H9 (cell line): ENCODE measurements at regions not wholly inside any gene's neighbourhood (a gene's known extent, or its start where the extent isn't known, plus 50 kb on each side); places are given as distances from the start of the nearest gene placed in this dataset.

ENCODE experiments used
- DNase-seq: peaks from one replicate; pipeline ENCODE4 v3.0.0-alpha.2; 2017
- H2AFZ ChIP-seq: one replicate; pipeline ENCODE4 v1.6.1; 2013; ENCODE audit warnings: mild to moderate bottlenecking, low read length, control low read depth, moderate library complexity
- H2AK5ac ChIP-seq: 2 replicates; pipeline ENCODE4 v1.6.1; 2013; ENCODE audit warnings: low read length, control low read depth, mixed read lengths; ENCODE audit not compliant: insufficient read length
- H2BK120ac ChIP-seq: one replicate; pipeline ENCODE4 v1.6.1; 2013; ENCODE audit warnings: low read depth, mild to moderate bottlenecking, low read length, control low read depth, inconsistent platforms; ENCODE audit not compliant: poor library complexity, severe bottlenecking
- H2BK12ac ChIP-seq: 2 replicates; pipeline ENCODE4 v1.6.1; 2013; ENCODE audit warnings: low read length, control low read depth, mixed read lengths, low read depth; ENCODE audit not compliant: insufficient read length
- H2BK15ac ChIP-seq: 2 replicates; pipeline ENCODE4 v1.6.1; 2013; ENCODE audit warnings: low read depth, low read length, control low read depth
- H2BK20ac ChIP-seq: one replicate; pipeline ENCODE4 v1.6.1; 2013; ENCODE audit warnings: low read depth, mild to moderate bottlenecking, low read length, control low read depth, inconsistent platforms; ENCODE audit not compliant: poor library complexity, severe bottlenecking
- H2BK5ac ChIP-seq: 2 replicates; pipeline ENCODE4 v1.6.1; 2013; ENCODE audit warnings: low read length, control low read depth, mixed read lengths; ENCODE audit not compliant: insufficient read length
- H3K14ac ChIP-seq: 2 replicates; pipeline ENCODE4 v1.6.1; 2013; ENCODE audit warnings: low read length, control low read depth; ENCODE audit not compliant: insufficient read depth
- H3K18ac ChIP-seq: 2 replicates; pipeline ENCODE4 v1.6.1; 2013; ENCODE audit warnings: low read depth, mild to moderate bottlenecking, mixed read lengths, low read length, control low read depth; ENCODE audit not compliant: insufficient read length
- H3K23ac ChIP-seq: 2 replicates; pipeline ENCODE4 v1.6.1; 2013; ENCODE audit warnings: low read length, control low read depth, mixed read lengths, low read depth; ENCODE audit not compliant: insufficient read length
- H3K23me2 ChIP-seq: 2 replicates; pipeline ENCODE4 v1.6.1; 2013; ENCODE audit warnings: low read depth, mild to moderate bottlenecking, mixed read lengths, low read length, control low read depth; ENCODE audit not compliant: insufficient read length, poor library complexity, severe bottlenecking
- H3K27ac ChIP-seq: 2 replicates; pipeline ENCODE4 v1.5.1; 2013; ENCODE audit warnings: low read length, control low read depth, mixed read lengths, low read depth; ENCODE audit not compliant: insufficient read length
- H3K27me3 ChIP-seq: 2 replicates; pipeline ENCODE4 v1.6.1; 2013; ENCODE audit warnings: low read length, control low read depth, inconsistent platforms; ENCODE audit not compliant: insufficient read depth
- H3K4ac ChIP-seq: 2 replicates; pipeline ENCODE4 v1.6.1; 2013; ENCODE audit warnings: low read depth, mild to moderate bottlenecking, control low read depth, inconsistent platforms, low read length, moderate library complexity
- H3K4me1 ChIP-seq: 2 replicates; pipeline ENCODE4 v1.6.1; 2013; ENCODE audit warnings: low read length, control low read depth, inconsistent platforms; ENCODE audit not compliant: insufficient read depth
- H3K4me2 ChIP-seq: 2 replicates; pipeline ENCODE4 v1.6.1; 2013; ENCODE audit warnings: low read length, control low read depth, mixed read lengths; ENCODE audit not compliant: insufficient read length, insufficient read depth
- H3K56ac ChIP-seq: 2 replicates; pipeline ENCODE4 v1.6.1; 2013; ENCODE audit warnings: low read depth, mild to moderate bottlenecking, mixed read lengths, low read length, control low read depth; ENCODE audit not compliant: insufficient read length
- H3K79me1 ChIP-seq: 2 replicates; pipeline ENCODE4 v1.6.1; 2013; ENCODE audit warnings: low read depth, mild to moderate bottlenecking, moderate library complexity, low read length, control low read depth, inconsistent platforms; ENCODE audit not compliant: insufficient read depth, poor library complexity, severe bottlenecking
- H3K79me2 ChIP-seq: 2 replicates; pipeline ENCODE4 v1.6.1; 2013; ENCODE audit warnings: low read length, control low read depth, inconsistent platforms; ENCODE audit not compliant: insufficient read depth
- H3K9ac ChIP-seq: 2 replicates; pipeline ENCODE4 v1.6.1; 2013; ENCODE audit warnings: low read length, control low read depth, mixed read lengths; ENCODE audit not compliant: insufficient read length; ENCODE audit errors: extremely low read depth
- H3K9me3 ChIP-seq: one replicate; pipeline ENCODE4 v1.6.1; 2013; ENCODE audit warnings: low read depth, low read length, inconsistent platforms; ENCODE audit not compliant: control insufficient read depth
- H3T11ph ChIP-seq: one replicate; pipeline ENCODE4 v1.6.1; 2013; ENCODE audit warnings: mild to moderate bottlenecking, low read length, control low read depth, inconsistent platforms
- H4K20me1 ChIP-seq: one replicate; pipeline ENCODE4 v1.6.1; 2013; ENCODE audit not compliant: control insufficient read depth, insufficient read length, insufficient read depth
- H4K5ac ChIP-seq: 2 replicates; pipeline ENCODE4 v1.6.1; 2013; ENCODE audit warnings: low read depth, mild to moderate bottlenecking, mixed read lengths, low read length, control low read depth; ENCODE audit not compliant: insufficient read length
- H4K8ac ChIP-seq: replicated peaks from 2 replicates; pipeline ENCODE4 v1.6.1; 2013; ENCODE audit warnings: low read length, control low read depth, mixed read lengths, low read depth; ENCODE audit not compliant: insufficient read length
- H4K91ac ChIP-seq: 2 replicates; pipeline ENCODE4 v1.6.1; 2013; ENCODE audit warnings: low read depth, mild to moderate bottlenecking, moderate library complexity, mixed read lengths, low read length, control low read depth; ENCODE audit not compliant: insufficient read length
- H3K27ac Mint-ChIP-seq, 3 experiments: 2 replicates in 2 of 3; 3 replicates in 1 of 3; pipeline ENCODE4 v1.8.0; 2020 to 2021; ENCODE audit warnings: mixed read lengths in 3 of 3, mild to moderate bottlenecking in 1 of 3, moderate library complexity in 1 of 3
- H3K27me3 Mint-ChIP-seq: 2 replicates; pipeline ENCODE4 v1.8.0; 2021; ENCODE audit warnings: low read depth, mild to moderate bottlenecking, moderate library complexity, mixed read lengths
- H3K36me3 Mint-ChIP-seq, 3 experiments: 2 replicates in 2 of 3; 3 replicates in 1 of 3; pipeline ENCODE4 v1.8.0; 2020 to 2021; ENCODE audit warnings: low read depth in 3 of 3, mixed read lengths in 3 of 3; ENCODE audit not compliant: insufficient read depth in 1 of 3
- H3K4me1 Mint-ChIP-seq, 2 experiments: 2 replicates each; pipeline ENCODE4 v1.8.0; 2020; ENCODE audit warnings: mixed read lengths in 2 of 2
- H3K4me3 Mint-ChIP-seq, 2 experiments: 2 replicates in 1 of 2; 3 replicates in 1 of 2; pipeline ENCODE4 v1.8.0; 2020 to 2021; ENCODE audit warnings: mild to moderate bottlenecking in 2 of 2, mixed read lengths in 2 of 2, moderate library complexity in 1 of 2
- H3K9me3 Mint-ChIP-seq, 2 experiments: 2 replicates in 1 of 2; 3 replicates in 1 of 2; pipeline ENCODE4 v1.8.0; 2020; ENCODE audit warnings: mild to moderate bottlenecking in 2 of 2, mixed read lengths in 2 of 2, moderate library complexity in 1 of 2
- WGBS: extraction: QIAGEN DNeasy Blood & Tissue Kit; methylation state at CpG from one replicate; pipeline ENCODE4 v1.1.7; 2013; ENCODE audit warnings: missing lambda C conversion rate, low lambda C conversion rate, mixed read lengths; ENCODE audit not compliant: insufficient read length; ENCODE audit errors: extremely low coverage; 5-methylcytosine and 5-hydroxymethylcytosine counted together
- TF ChIP-seq, protein P1 (sequence below): fragments of 200-600 bp; sonication (generic); conservative IDR thresholded peaks from 3 replicates; pipeline ENCODE4 v1.8.0; 2021; ENCODE audit warnings: antibody characterized with exemption, mild to moderate bottlenecking

DNA sequence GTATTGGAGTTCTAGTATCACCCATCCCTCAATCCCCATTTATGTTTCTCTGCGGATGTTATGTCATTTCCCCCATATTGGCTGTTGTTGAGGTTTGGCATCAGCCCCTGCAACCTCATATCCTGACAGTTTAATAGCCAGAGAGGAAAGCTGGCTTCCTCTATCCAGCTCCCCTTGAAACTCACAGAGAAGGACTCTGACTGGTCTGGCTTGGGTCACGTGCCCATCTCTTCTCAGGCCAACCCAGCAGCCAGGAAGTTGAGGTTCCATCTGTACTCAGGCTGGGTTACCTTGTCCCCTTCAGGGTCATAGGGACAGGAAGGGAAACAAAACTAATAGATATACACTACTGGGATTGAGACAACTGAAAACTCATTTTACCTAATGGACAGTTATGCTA is 148.0 kb upstream of the SLC14A2 start:
- no peak overlapping the region for H3K56ac ChIP-seq
- no peak overlapping the region for H2BK20ac ChIP-seq
- H3K9me3 ChIP-seq: no peaks in the 10 kb centered on the region
- no peak overlapping the region for H2BK12ac ChIP-seq
- H3K23me2 ChIP-seq: no peaks in the 10 kb centered on the region
- H3K4me1 Mint-ChIP-seq: peaks cover 0 to 3% of the 10 kb centered on the region in 2 experiments; a peak in 1 of 4 replicates
- H3K4me2 ChIP-seq: no peak overlapping the region
- no peak overlapping the region for H2BK120ac ChIP-seq
- H2AK5ac ChIP-seq: no peak overlapping the region
- no peak for DNase-seq
- H4K5ac ChIP-seq: no peak overlapping the region
- H2BK5ac ChIP-seq: no peak overlapping the region
- no peak overlapping the region for H3K9ac ChIP-seq
- H4K91ac ChIP-seq: no peak overlapping the region
- H3K27ac ChIP-seq: no peak overlapping the region
- H3K27ac Mint-ChIP-seq: no peak overlapping the region
- no peak overlapping the region for H3K14ac ChIP-seq
- H3K4me3 Mint-ChIP-seq: no peak overlapping the region
- H3K27me3 Mint-ChIP-seq: no peaks in the 10 kb centered on the region
- H3K4me1 ChIP-seq: no peaks in the 10 kb centered on the region
- no peak overlapping the region for H3K4ac ChIP-seq
- H3K9me3 Mint-ChIP-seq: no peaks in the 10 kb centered on the region
- H3K36me3 Mint-ChIP-seq: no peaks in the 10 kb centered on the region
- H3K23ac ChIP-seq: no peak overlapping the region
- no peak overlapping the region for H3T11ph ChIP-seq
- H3K79me1 ChIP-seq: no peaks in the 10 kb centered on the region
- 0 out of 2 replicates have a peak, but pooled peaks cover 2% of the 10 kb centered on the region for H3K27me3 ChIP-seq
- no peak overlapping the region for H2AFZ ChIP-seq
- no peaks in the 10 kb centered on the region for H3K79me2 ChIP-seq
- no peak overlapping the region for H2BK15ac ChIP-seq
- H3K18ac ChIP-seq: no peak overlapping the region
- TF ChIP-seq, protein P1, sequence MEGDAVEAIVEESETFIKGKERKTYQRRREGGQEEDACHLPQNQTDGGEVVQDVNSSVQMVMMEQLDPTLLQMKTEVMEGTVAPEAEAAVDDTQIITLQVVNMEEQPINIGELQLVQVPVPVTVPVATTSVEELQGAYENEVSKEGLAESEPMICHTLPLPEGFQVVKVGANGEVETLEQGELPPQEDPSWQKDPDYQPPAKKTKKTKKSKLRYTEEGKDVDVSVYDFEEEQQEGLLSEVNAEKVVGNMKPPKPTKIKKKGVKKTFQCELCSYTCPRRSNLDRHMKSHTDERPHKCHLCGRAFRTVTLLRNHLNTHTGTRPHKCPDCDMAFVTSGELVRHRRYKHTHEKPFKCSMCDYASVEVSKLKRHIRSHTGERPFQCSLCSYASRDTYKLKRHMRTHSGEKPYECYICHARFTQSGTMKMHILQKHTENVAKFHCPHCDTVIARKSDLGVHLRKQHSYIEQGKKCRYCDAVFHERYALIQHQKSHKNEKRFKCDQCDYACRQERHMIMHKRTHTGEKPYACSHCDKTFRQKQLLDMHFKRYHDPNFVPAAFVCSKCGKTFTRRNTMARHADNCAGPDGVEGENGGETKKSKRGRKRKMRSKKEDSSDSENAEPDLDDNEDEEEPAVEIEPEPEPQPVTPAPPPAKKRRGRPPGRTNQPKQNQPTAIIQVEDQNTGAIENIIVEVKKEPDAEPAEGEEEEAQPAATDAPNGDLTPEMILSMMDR: no peak
- no CpG with 5 or more reads among the region's 2 CpGs for WGBS
- H4K8ac ChIP-seq: no peak overlapping the region
- no peaks in the 10 kb centered on the region for H4K20me1 ChIP-seq
